Upper lobe of left lung (tissue), 6 donors: ENCODE measurements at regions not wholly inside any gene's neighbourhood (a gene's known extent, or its start where the extent isn't known, plus 50 kb on each side); places are given as distances from the start of the nearest gene placed in this dataset.

Experiments used
- ATAC-seq, 2 donors: fragments of 200-7000 bp; cut with Tn5 transposase; one replicate each; pipeline ENCODE4 v1.9.1; 2022; ENCODE audit warnings: mild to moderate bottlenecking in 2 of 2, moderate library complexity in 2 of 2; ENCODE audit not compliant: low FRiP score in 2 of 2
- DNase-seq, 2 donors: peaks; one replicate each; pipeline ENCODE4 v3.0.0-alpha.2; 2019 to 2020
- H3K27ac ChIP-seq, 4 donors: fragments of 200-600 bp; sonication (generic); one replicate each; pipeline ENCODE4 v1.5.1; 2016 to 2019
- H3K27me3 ChIP-seq, 4 donors: fragments of 200-600 bp; sonication (generic); one replicate each; pipeline ENCODE4 v1.5.1; 2017 to 2019
- H3K36me3 ChIP-seq, 4 donors: fragments of 200-600 bp; sonication (generic); one replicate each; pipeline ENCODE4 v1.5.1; 2016 to 2019
- H3K4me1 ChIP-seq, 4 donors: fragments of 200-600 bp; sonication (generic); one replicate each; pipeline ENCODE4 v1.5.1; 2018 to 2019
- H3K4me3 ChIP-seq, 4 donors: fragments of 200-600 bp; sonication (generic); one replicate each; pipeline ENCODE4 v1.5.1; 2017 to 2019; ENCODE audit warnings: mild to moderate bottlenecking in 2 of 4, moderate library complexity in 1 of 4
- H3K9me3 ChIP-seq, 4 donors: fragments of 200-600 bp; sonication (generic); one replicate each; pipeline ENCODE4 v1.5.1; 2018 to 2019
- CTCF ChIP-seq, 6 experiments: fragments of 450-650 bp in 4 of 6; fragments of 200-600 bp in 2 of 6; sonication (generic) in 2 of 6; IDR thresholded peaks; one replicate each; pipeline ENCODE4 v1.5.1; 2016 to 2019; ENCODE audit warnings: antibody characterized with exemption in 6 of 6
- EP300 ChIP-seq, 4 donors: sonication (generic); formaldehyde crosslinking; IDR thresholded peaks; one replicate each; pipeline ENCODE4 v1.5.1; 2017; ENCODE audit warnings: antibody characterized with exemption in 4 of 4, control low read depth in 2 of 4
- POLR2A ChIP-seq, 4 donors: fragments of 450-650 bp; IDR thresholded peaks; one replicate each; pipeline ENCODE4 v1.5.1; 2016 to 2017; ENCODE audit warnings: antibody characterized with exemption in 4 of 4, mild to moderate bottlenecking in 2 of 4
- POLR2AphosphoS5 ChIP-seq, 2 donors: sonication (generic); formaldehyde crosslinking; IDR thresholded peaks; one replicate each; pipeline ENCODE4 v1.5.1; 2017; ENCODE audit warnings: antibody characterized with exemption in 2 of 2
- WGBS, 2 donors: methylation state at CpG; one replicate each; pipeline ENCODE4 v1.1.5; 2017 to 2018; 5-methylcytosine and 5-hydroxymethylcytosine counted together
- donor health status: DM: no; HTN: no; CAD: no; lungs with moderate emphysema.
- donor health status: DM: no; HTN: yes; CAD: no; lungs with severe emphysema.

DNA sequence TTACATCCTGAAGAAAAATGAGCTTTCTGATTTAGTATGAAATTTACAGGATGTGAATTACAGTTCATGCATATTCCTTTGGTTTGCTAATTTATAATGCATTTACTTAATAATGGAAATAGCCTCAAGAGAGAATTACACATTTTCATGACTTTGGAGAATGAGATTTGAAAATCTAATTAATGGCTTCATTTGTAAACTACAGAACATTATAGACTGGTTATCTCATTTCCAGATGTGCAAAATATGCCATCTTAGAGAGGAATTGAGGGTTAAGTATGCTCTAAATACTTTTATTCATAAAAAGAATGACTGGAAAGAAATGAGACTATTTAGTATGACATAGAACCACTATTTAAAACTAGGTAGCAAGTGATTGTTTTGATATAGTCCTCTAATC lies 94.2 kb upstream of the DNAJC10 start:
- ATAC-seq (no peak), DNase-seq (no peak)
- TF ChIP-seq EP300 (IDR thresholded peaks at IDR 0.05), result no peak
- TF ChIP-seq CTCF (IDR thresholded peaks at IDR 0.05), result no peak
- TF ChIP-seq POLR2A (IDR thresholded peaks at IDR 0.05), result no peak
- TF ChIP-seq POLR2AphosphoS5 (IDR thresholded peaks at IDR 0.05), result no peak
- Histone ChIP-seq H3K27me3 (no peaks in the 10 kb centered on the region), H3K4me3 (no peak overlapping the region), H3K4me1 (no peaks in the 10 kb centered on the region), H3K9me3 (no peaks in the 10 kb centered on the region), H3K36me3 (no peaks in the 10 kb centered on the region), H3K27ac (no peak overlapping the region)

GRCh38 chr2:182622231-182622630 lies 93.8 kb upstream of the DNAJC10 start:
- Histone ChIP-seq H3K27ac (no peak overlapping the region), H3K27me3 (no peaks in the 10 kb centered on the region), H3K4me3 (no peak overlapping the region), H3K9me3 (no peaks in the 10 kb centered on the region), H3K36me3 (no peaks in the 10 kb centered on the region), H3K4me1 (no peaks in the 10 kb centered on the region)
- no peak for ATAC-seq
- no peak for DNase-seq
- WGBS, 2 donors, result 73 to 74% methylated on average over 2 of the region's 2 CpGs
- no peak for TF ChIP-seq EP300 (IDR thresholded peaks at IDR 0.05)
- TF ChIP-seq CTCF (IDR thresholded peaks at IDR 0.05), result no peak
- TF ChIP-seq POLR2A (IDR thresholded peaks at IDR 0.05), result no peak
- TF ChIP-seq POLR2AphosphoS5 (IDR thresholded peaks at IDR 0.05), result no peak

DNA sequence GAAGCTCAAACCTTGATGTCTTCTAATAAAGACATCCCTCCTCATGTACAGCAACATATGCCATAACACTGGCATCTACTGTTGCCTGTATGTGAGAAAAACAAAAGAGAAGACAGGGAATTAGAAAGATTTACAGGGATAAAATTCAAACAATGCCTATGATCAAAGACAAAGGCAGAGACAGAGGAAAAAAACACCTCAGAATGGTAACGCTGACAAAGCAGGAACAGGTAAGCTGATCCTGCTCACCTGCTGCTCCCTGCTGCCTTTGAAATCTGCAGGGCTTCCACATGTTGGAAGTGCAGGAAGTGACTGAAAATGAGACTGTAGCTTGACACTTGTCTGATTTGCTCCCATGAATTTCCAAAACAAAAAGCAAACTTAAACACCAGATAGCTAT lies 90.2 kb upstream of the DNAJC10 start:
- DNase-seq (no peak), ATAC-seq (no peak)
- WGBS, 2 donors, result 61 to 67% methylated on average over 1 of the region's 1 CpG
- TF ChIP-seq CTCF (IDR thresholded peaks at IDR 0.05) (no peak), POLR2AphosphoS5 (IDR thresholded peaks at IDR 0.05) (no peak), POLR2A (IDR thresholded peaks at IDR 0.05) (no peak), EP300 (IDR thresholded peaks at IDR 0.05) (no peak)
- no peaks in the 10 kb centered on the region for H3K27me3 ChIP-seq
- H3K4me3 ChIP-seq, result no peak overlapping the region
- no peak overlapping the region for H3K27ac ChIP-seq
- H3K9me3 ChIP-seq, result no peaks in the 10 kb centered on the region
- H3K36me3 ChIP-seq, result no peaks in the 10 kb centered on the region
- H3K4me1 ChIP-seq, result no peaks in the 10 kb centered on the region

DNA sequence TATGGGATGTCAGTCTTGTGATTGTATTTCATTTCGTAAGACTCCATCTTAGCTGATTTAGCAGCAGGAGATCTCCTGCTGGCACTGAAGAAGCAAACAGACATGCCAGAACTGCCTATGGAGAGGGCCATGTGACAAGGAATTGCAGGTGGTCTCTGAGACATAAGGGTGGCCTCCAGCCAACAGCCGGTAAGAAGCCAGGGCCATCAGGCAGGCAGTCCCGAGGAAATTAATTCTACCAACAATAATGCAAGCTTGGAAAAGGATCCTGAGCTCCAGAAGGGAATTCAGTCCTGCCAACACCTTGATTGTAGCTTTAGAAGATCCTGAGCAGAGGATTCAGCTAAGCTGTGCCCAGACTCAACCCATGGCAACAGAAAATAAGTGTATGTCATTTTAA lies 87.1 kb upstream of the DNAJC10 start:
- no peak overlapping the region for H3K27ac ChIP-seq
- no peaks in the 10 kb centered on the region for H3K9me3 ChIP-seq
- no peaks in the 10 kb centered on the region for H3K4me1 ChIP-seq
- 77 to 80% methylated on average over 3 of the region's 3 CpGs for WGBS, 2 donors
- no peak overlapping the region for H3K4me3 ChIP-seq
- TF ChIP-seq POLR2A (IDR thresholded peaks at IDR 0.05) (no peak), POLR2AphosphoS5 (IDR thresholded peaks at IDR 0.05) (no peak), CTCF (IDR thresholded peaks at IDR 0.05) (no peak), EP300 (IDR thresholded peaks at IDR 0.05) (no peak)
- no peak for DNase-seq
- H3K27me3 ChIP-seq, result no peaks in the 10 kb centered on the region
- H3K36me3 ChIP-seq, result no peaks in the 10 kb centered on the region
- ATAC-seq, result no peak

GRCh38 chr2:182630207-182630606 lies 85.8 kb upstream of the DNAJC10 start:
- no peak for DNase-seq

More at GRCh38 chr2:182630207-182630606, 85.8 kb upstream of the DNAJC10 start:
- TF ChIP-seq CTCF (IDR thresholded peaks at IDR 0.05) (no peak), POLR2A (IDR thresholded peaks at IDR 0.05) (no peak), EP300 (IDR thresholded peaks at IDR 0.05) (no peak), POLR2AphosphoS5 (IDR thresholded peaks at IDR 0.05) (no peak)
- Histone ChIP-seq H3K36me3 (no peaks in the 10 kb centered on the region), H3K4me1 (no peaks in the 10 kb centered on the region), H3K4me3 (no peak overlapping the region), H3K27me3 (no peaks in the 10 kb centered on the region), H3K27ac (no peak overlapping the region), H3K9me3 (no peaks in the 10 kb centered on the region)
- 83 to 96% methylated on average over 1 of the region's 1 CpG for WGBS, 2 donors
- ATAC-seq, result no peak
